ENCODE measurements at regions not wholly inside any gene's neighbourhood (a gene's known extent, or its start where the extent isn't known, plus 50 kb on each side); places are given as distances from the start of the nearest gene placed in this dataset.

DNA sequence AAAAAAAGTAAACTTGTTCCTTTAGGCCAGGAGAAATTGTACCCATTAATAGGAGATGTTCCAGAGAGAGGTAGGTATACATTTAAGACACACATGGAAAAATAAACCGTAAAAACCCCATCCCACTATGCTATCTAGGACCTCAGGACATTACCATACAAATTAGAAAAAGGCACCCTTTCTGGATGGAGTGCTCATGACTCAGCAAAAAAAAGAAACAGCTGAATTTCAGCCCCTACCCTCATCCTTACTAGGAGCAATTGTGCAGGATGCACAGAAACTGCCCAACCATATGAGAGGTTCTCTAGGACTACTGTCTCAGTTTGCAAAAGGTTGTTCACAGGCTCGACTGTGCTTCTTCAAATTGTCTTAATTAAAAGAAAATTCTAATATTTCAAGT lies 368.2 kb downstream of the HINT1 start:
- Histone ChIP-seq H2BK15ac (ENCODE audit: low read length) (no peak overlapping the region), H3K4ac (replicated peaks; ENCODE audit: insufficient read length, low read depth, low read length) (no peak overlapping the region), H4K8ac (ENCODE audit: extremely low read depth, insufficient read depth, low read length) (no peak overlapping the region), H4K20me1 (replicated peaks in 1 of 2; ENCODE audit: control insufficient read depth in 1 of 2, insufficient read depth in 2 of 2, low read length in 2 of 2) (no peaks in the 10 kb centered on the region), H3K36me3 (ENCODE audit: control insufficient read depth in 2 of 4, insufficient read depth in 4 of 4, low read length in 3 of 4) (no peaks in the 10 kb centered on the region), H2BK20ac (ENCODE audit: low read length) (no peak overlapping the region), H3K4me3 (ENCODE audit: extremely low read depth in 1 of 4, insufficient read depth in 2 of 4, low read depth in 3 of 4, low read length in 4 of 4) (no peak overlapping the region), H3K56ac (replicated peaks; ENCODE audit: insufficient read length, low read depth, low read length) (no peak overlapping the region), H3K79me1 (ENCODE audit: low read depth, low read length) (no peaks in the 10 kb centered on the region), H3K4me2 (ENCODE audit: insufficient read depth in 1 of 2, low read depth in 2 of 2, low read length in 2 of 2) (no peak overlapping the region), H3K9me3 (ENCODE audit: insufficient read depth in 2 of 2, low read depth in 1 of 2, low read length in 1 of 2) (no peaks in the 10 kb centered on the region), H3K27ac (ENCODE audit: low read depth, low read length) (no peak overlapping the region), H3K14ac (ENCODE audit: insufficient read length) (no peak overlapping the region), H3K23me2 (ENCODE audit: low read depth, low read length) (peaks cover 4% of the 10 kb centered on the region; the same call in 1 of the 2 replicates), H2AFZ (ENCODE audit: low read length) (no peak overlapping the region), H3K23ac (ENCODE audit: insufficient read length) (no peak overlapping the region), H2AK5ac (ENCODE audit: low read depth, low read length) (no peak overlapping the region), H3K4me1 (replicated peaks in 1 of 4; ENCODE audit: control insufficient read depth in 3 of 4, insufficient read depth in 4 of 4, low read length in 3 of 4) (no peaks in the 10 kb centered on the region), H2BK5ac (ENCODE audit: low read depth, low read length) (no peak overlapping the region), H4K5ac (ENCODE audit: insufficient read length, low read depth, low read length) (no peak overlapping the region), H3K79me2 (ENCODE audit: control insufficient read depth in 1 of 2, insufficient read depth in 2 of 2, low read length in 2 of 2) (no peaks in the 10 kb centered on the region; a peak in 1 of 4 replicates), H3K18ac (ENCODE audit: extremely low read depth, low read length) (no peak overlapping the region), H3K9ac (replicated peaks in 1 of 4; ENCODE audit: extremely low read depth in 1 of 4, low read depth in 3 of 4, low read length in 3 of 4) (no peak overlapping the region), H2BK120ac (replicated peaks; ENCODE audit: low read depth, low read length) (no peak overlapping the region), H2BK12ac (ENCODE audit: low read depth, low read length) (no peak overlapping the region), H4K91ac (replicated peaks; ENCODE audit: insufficient read length, low read length) (no peak overlapping the region), H3K27me3 (replicated peaks in 1 of 4; ENCODE audit: control insufficient read depth in 3 of 4, extremely low read depth in 1 of 4, insufficient read depth in 3 of 4, low read length in 3 of 4) (no peaks in the 10 kb centered on the region)
- FAIRE-seq (no peak), DNase-seq (ENCODE audit: low read depth in 1 of 2, low spot score in 2 of 2) (no peak)
- peak; percentile 84 for TF ChIP-seq MAFK (IDR thresholded peaks at IDR 0.05; ENCODE audit: low read depth, low read length)
- peak; percentile 86 for TF ChIP-seq BACH1 (IDR thresholded peaks at IDR 0.05; ENCODE audit: low read length)
- TF ChIP-seq POLR2A (IDR thresholded peaks at IDR 0.05; ENCODE audit: control extremely low read depth in 1 of 2, low read depth in 2 of 2, low read length in 2 of 2) = no peak
- 86% methylated on average over 2 of the region's 2 CpGs; no CpG with 5 or more reads in 1 of the 2 experiments for WGBS, 2 experiments (ENCODE audit: extremely low coverage in 1 of 2, insufficient coverage in 1 of 2, insufficient read length in 1 of 2, insufficient replicate concordance in 2 of 2, low coverage in 1 of 2, low lambda C conversion rate in 2 of 2, missing lambda C conversion rate in 1 of 2)
- CTCF ChIA-PET (ENCODE audit: partially characterized antibody) = no interaction called here
- POLR2A ChIA-PET (ENCODE audit: partially characterized antibody) = no interaction called here

Measured in H1 (cell line).